GDM1 (cell line): ENCODE measurements at regions not wholly inside any gene's neighbourhood (a gene's known extent, or its start where the extent isn't known, plus 50 kb on each side); places are given as distances from the start of the nearest gene placed in this dataset.
"Not testable (repeated sequence)": the region's sequence is repeated elsewhere in the genome, so short reads cannot be mapped to it uniquely, and the experiment has no call there.

Source experiments
- DNase-seq: peaks from one replicate; lab custom pipeline; 2025; lab: John Stamatoyannopoulos, UW

GRCh38 chr4:110361921-110362320, 114.0 kb upstream of the ENPEP start:
- DNase-seq: peak; percentile 48

DNA sequence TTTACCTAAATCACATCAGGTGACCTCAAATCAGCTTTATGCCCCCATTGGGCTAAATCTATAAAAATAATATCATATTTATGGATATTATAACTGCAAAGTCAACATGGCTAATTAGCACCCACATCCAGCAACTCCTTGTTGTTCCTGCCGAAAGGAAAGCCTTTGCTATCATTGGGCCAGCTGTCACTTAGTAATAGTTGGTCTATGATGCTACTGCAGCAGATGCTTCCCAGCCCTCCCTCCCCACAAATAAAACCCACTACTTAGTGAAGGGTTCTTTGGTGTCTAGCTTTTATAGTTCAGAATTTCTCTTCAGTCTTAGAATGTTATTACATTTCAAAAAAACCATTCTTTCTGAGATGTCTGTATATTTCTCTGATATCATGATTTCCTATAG, 116.9 kb upstream of the ENPEP start:
- DNase-seq: no peak

- DNase-seq: no peak
Observed at GRCh38 chr4:110357521-110357920, 118.4 kb upstream of the ENPEP start.

- DNase-seq: no peak
Observed at GRCh38 chr4:110354460-110354859, 121.5 kb upstream of the ENPEP start.

GRCh38 chr4:110352670-110353442, 123.1 kb upstream of the ENPEP start:
- DNase-seq: no peak

DNA sequence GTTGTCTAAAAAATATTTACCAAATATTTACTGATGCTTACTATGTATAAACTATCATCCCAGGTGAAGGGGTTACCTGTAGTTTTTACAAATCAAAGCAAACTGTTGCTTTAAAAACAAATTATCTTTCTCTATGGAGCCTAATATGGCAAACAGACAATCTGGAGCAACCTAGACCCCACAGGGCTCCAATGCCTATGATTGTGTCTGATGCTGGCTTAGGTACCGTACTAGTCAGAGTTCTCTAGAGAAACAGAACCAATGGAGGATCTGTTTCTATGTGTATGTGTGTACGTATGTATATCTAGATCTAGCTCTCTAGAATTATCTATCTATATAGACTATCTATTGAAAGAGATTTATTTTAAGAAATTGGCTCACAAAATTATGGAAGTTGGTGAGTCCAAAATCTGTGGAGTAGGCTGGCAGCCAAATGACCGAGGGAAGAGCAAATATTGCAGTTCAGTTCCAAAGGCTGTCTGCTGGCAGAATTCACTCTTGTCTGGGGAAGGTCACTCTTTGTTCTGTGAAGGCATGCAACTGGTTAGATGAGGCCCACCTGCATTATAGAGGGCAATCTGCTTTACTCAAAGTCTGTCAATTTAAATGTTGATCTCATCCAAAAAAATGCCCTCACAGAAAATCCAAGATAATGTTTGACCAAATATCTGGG, 127.1 kb upstream of the ENPEP start:
- no peak for DNase-seq

- no peak for DNase-seq
Observed at GRCh38 chr4:110347805-110348204, 128.2 kb upstream of the ENPEP start.

DNA sequence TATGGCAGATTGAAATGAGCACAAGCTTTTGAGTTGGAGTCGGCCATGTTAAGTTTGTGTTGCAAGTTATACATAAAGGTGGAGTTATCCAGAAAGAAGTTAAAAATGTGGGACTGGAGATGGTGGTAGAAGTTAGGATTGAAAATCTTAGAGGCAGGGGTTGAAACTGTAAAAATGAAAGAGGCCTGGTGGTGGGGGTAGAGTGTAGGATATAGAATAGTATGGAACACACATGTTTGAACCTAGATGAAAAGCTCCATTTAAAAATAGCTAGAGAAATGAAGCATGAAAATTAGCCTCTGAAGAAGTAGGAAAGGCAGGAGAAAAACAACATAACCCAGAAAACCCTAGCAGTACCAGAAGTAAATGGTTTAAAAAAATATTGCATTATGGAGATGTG, 131.8 kb upstream of the ENPEP start:
- no peak for DNase-seq

DNA sequence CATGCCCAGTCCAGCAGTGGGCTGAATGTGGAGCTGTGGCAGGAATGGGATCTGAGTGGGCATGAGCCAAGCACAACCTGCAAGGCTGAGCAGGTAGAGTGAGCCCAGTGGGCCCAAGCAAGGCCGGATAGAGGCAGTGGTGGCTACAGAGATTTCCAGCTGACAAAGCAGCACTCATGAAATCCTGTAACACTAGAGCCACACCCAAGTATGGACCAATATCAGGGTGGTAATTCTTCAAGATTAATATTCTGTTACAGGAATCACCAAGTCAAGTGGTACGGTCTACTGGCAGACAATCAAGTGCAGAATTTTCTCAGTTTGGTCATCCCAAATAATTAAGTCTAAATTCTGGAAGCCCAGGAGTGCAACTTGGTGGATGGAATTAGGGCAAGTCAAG, 132.4 kb upstream of the ENPEP start:
- no peak for DNase-seq

- not testable (repeated sequence) for DNase-seq
Observed at GRCh38 chr4:110341118-110341517, 134.8 kb upstream of the ENPEP start.

GRCh38 chr4:110335399-110335798, 137.0 kb upstream of the ELOVL6 start:
- DNase-seq: no peak

DNA sequence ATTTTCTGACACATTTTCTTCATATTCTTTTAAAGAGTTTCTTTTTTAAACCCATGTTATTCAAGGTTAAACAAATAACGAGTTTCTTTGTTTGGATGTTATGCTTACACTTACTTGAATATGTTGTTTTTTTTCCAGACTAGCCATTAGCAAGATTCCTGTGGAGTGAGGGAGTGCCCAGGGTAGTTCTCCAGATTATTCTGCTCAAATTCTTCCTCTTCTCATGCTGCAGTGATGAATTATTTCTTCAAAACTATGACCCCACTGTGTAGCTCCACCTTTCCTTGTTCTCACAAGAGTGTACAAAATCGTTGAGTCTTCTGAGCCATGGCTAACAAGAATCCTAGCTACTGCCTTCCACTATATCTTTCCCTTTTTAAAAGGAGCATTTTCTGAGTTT, 134.1 kb upstream of the ELOVL6 start:
- DNase-seq: no peak

DNA sequence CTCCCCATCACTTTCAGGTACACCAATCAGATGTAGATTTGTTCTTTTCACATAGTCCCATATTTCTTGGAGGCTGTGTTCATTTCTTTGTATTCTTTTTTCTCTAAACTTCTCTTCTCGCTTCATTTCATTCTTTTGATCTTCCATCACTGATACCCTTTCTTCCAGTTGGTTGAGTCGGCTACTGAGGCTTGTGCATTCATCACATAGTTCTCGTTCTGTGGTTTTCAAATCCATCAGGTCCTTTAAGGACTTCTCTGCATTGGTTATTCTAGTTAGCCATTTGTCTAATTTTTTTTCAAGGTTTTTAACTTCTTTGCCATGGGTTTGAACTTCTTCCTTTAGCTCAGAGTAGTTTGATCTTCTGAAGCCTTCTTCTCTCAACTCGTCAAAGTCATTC, 128.0 kb upstream of the ELOVL6 start:
- DNase-seq: not testable (repeated sequence)

DNA sequence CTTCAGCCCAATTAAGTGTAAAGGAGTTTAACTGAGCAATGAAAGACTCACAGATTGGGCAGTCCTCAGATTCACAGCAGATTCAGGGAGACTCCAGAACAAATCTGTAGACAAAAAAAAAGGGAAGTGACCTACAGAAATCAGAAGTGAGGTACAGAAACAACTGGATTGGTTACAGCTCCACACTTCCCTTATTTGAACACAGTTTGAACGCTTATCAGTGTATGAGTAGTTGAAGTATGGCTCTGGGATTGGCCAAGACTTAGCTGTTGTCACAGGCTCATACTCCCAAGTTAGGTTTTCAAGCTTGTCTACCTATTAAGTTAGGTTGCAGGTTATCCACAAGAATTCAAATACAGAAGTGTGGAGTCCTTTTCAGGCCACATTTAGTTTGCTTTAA, 112.4 kb upstream of the ELOVL6 start:
- DNase-seq: peak; percentile 19

GRCh38 chr4:110309675-110310074, 111.3 kb upstream of the ELOVL6 start:
- no peak for DNase-seq

DNA sequence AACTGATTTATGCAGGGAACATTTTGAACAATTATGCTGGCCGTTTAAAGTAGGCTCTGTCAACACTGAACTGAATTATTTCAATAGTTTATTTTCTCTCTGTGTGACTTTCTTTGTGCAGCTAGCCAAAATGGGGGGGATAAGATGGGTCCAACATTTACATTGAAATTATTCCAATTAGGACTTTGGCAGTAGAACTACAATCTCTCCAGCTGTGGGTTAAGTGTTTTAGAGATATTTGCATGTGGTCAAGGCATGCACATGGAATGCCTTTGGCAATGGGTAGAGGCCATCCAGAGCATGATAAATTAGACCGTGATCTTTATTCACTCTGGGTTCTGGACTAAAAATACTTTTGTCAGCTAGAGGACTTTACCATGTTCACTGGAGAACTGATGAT, 107.9 kb upstream of the ELOVL6 start:
- DNase-seq: no peak

DNA sequence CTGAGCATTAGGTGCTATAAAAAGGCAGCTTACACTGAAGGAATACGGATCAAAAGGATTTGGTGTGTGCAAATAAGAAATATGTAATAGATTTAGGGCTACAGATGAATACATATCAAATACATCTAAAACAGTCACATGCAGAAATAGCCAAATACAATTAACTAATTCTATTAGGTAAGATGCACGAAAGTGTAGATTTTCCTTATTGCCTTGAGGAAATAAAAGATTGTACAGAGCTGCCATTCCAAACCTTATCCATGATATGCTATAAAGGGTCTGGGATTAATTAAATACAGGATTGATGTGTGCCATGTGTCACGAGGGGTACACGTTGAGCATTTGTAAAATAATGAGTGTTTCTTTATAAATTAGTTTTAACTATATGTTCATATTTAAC, 107.0 kb upstream of the ELOVL6 start:
- no peak for DNase-seq

DNA sequence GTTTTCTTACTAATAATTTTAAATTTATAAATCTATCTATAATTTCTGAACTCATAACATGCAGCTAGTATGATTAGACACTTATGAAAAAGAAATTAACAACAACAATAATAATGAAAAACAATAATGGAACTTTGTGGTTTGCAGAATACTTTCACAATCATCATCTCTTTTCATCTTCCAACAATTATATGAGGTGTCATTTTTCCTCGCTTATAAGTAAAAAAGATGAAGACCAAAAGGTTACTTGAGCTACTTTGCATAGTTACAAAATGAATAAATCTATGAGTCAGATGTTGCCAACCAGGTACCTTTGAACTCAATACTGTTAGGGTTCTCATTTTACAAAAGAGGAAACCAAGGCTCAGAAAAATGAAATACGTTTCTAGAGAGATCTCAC, 98.5 kb upstream of the ELOVL6 start:
- no peak for DNase-seq

GRCh38 chr4:110294165-110294564, 95.8 kb upstream of the ELOVL6 start:
- DNase-seq: no peak

GRCh38 chr4:110292994-110293744, 94.8 kb upstream of the ELOVL6 start:
- DNase-seq: no peak

GRCh38 chr4:110290511-110290910, 92.1 kb upstream of the ELOVL6 start:
- no peak for DNase-seq

DNA sequence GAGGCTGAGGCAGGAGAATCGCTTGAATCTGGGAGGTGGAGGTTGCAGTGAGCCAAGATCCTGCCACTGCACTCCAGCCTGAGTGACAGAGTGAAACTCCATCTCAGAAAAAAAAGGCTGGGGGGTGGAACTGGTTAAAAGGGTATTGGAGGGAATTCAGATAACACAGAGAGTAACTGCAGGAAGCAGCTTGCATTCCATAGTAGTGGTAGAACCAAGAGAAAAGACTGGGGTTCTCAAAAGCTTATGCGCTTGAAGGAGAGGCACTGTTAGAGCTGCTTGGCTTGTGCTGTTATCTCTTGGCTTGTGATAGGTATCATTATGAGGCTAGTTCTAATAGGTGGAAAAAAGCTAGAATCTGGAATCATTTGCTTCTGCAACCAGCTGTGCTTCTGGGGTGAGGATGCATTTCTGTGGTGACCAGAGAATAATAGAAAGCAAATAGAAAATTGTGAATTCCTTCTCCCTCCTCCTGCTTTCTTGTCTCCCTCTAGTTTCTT, 91.2 kb upstream of the ELOVL6 start:
- DNase-seq: no peak

DNA sequence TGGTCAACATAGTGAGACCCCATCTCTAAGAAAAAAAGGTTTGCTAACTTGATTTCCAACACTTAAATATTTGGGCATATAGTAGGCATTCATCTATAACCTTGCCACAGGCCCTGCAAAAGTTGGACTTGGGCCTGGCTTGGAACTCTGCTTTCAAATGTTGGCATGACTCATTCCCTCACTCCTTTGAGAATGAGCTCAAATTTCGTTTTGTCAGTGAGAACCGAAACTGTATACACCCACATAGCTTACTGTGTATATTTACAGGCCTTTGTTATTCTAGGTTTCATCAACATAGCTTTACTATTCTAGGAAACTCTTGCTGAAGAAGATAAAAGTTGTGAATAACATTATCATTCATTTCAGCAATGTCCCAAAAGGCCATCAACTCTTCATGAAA, 88.7 kb upstream of the ELOVL6 start:
- no peak for DNase-seq
